NCI-H526 treated with DMSO at 0.1 percent for 48 hours (cell line): ENCODE measurements at regions not wholly inside any gene's neighbourhood (a gene's known extent, or its start where the extent isn't known, plus 50 kb on each side); places are given as distances from the start of the nearest gene placed in this dataset.
A peak's percentile ranks its signal among the peaks of the same experiment; 100 is the strongest.

Experiments used
- DNase-seq: peaks from one replicate; lab custom pipeline; 2025; lab: John Stamatoyannopoulos, UW

DNA sequence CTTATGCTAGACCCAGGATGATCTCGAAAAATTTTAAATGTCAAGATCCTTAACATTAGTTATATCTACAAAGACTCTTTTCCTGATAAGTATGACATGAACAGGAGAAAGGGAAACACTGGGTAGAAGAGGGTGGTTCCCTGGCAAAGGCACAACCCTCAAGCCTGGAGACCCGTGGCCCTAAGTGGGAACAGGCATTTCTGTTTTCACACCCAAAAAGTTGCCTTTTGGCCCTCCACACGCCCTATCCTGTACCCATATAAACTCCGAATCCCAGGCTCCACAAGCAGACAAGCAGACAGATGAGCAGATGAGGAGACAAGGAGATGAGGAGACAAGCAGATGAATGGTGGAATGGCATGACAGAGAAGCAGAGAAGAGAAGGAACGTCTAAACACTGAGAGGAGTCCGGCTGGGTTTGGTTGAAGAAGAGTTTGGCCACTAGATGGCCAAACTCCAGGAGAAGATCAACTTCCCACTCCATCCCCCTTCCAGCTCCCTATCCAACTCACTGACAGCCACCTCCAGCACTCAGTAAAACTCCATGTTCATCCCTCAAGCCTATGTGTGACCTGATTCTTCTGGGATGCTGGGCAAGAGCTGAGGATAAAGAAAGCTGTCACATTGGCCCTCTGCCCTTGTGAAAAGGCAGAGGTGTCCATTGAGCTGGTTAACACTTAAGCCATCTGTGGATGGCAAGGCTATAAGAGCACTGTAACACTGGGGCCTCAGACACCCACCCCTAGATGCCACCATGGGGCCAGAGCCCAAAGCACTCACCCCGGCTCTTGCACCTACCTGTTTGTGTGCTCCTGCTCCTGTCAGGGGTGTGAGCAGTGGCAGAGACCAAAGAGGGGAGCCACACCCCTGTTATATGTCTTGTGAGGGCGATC, 139.6 kb upstream of the FAM20A start:
- no peak for DNase-seq

DNA sequence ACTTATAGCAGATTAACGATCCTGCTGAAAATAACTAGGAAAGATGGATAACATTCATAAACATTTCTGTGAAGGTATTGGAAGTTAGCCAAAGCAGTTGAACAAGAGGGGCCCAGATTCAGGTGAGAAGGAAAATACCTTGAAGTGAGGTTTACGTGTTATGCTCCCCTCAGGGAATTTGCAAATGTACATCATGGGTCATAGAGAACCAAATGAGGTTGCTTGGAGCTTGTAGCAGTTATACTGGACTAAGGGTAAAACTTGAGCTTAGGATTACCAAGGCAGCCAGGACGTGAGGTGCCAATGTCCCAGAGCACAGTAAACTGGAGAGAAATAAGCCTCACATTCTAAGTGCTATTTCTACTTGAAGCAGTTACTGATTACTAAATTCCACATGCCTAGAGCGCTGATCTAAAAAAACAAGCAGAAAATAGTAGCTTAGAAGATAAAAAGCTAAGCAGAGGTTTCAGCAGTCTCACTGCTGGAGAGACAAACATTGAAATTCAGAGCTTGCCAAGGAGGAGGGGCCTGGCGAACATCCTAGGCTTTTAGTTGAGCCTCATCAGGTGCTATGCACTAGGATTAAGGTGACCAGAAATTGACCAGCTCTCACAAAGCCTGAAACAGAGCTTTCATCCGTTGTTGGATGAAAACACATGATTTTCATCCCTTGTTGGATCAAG, 136.7 kb upstream of the FAM20A start:
- peak; percentile 60 for DNase-seq

DNA sequence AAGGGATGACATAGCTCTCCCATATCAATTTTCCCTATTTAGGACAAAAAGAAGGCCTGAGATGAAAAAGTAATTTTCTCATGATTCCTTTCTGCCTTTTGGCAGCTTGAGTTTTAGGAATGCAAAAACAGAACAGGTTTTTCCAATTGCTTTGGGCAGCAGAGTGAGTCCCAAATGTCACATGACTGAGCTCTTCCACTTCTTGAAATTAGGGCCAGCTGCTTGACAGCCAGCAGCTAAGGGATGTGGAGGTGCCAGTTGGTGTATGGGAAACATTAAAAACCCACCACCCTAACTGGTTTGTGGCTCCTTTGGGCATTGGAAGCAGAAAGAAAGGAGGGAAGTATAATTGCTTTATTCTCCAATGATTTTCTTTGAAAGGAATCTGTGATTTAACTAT, 133.8 kb upstream of the FAM20A start:
- no peak for DNase-seq

DNA sequence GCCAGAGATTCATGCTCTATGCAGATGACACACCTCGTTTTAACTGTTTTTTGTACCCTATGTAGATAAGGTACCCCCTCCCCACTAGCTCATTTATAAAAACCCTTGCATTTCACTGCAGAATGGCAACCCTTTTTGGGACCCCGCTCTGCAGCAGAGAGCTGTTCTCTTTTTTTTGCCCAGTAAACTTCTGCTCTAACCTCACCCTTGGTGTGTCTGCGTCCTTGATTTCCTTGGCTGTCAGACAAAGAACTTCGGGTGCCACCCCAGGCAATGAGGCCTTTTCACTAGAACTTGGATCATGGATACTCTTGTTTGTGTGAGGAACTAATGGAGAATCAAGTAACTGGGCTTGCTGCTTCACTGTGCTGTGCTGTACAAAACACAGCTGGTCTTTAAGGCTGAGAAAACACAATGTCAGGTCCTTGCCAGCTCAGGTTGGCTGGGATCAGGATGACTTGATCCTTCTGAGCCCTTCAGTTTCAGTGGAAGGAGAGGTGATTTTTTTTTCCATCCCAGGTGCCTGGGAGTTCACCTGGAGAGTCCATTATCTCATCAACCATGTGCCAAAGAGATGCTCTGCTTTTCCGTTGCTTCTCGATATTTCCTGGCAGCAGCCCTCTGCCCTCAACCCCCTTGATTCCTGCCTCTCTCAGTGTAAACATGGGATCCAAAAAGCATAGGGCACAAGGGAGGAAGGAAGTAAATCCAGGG, 133.2 kb upstream of the FAM20A start:
- DNase-seq = no peak

DNA sequence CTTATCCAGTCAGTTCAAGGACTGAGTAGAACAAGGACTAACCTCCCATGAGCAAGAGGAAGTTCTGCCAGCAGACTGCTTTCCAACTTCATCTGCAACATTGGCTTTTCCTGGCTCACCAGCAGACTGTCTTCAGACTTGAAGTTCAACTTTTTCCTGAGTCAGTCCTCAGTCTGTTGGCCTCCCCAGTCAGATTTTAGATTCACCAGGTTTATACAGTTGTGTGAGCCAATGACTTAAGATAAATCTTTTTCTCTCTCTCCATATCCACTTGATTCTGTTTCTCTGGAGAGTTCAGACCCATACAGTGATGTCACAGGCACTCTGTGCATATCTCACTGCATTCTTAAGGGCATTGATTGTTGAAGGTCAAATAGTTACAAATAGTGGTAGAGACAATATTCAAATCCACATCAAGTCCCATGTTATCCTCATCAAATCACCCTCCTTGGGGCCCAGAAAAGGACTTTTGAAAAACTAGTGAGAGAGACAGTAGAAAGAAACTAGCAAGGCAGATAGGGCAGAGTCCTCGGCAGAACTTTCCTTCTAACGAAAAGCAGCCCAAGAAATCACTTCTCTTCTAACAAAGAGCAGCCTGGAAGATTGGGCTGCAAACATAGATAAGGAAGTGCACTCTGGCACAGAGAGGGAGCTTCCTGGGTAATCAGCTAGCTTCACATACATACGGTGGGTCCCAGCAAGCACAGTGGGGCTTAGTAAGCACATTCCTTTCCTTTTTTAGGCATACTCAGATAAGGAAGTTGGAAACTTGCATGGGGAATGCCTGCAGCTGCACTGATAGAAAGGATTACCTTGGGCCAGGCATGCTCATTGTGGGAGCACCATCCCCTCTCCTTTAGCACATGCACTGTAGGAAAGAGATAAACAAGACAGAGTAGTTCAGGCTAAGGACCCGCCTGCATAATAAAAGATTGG, 132.3 kb upstream of the FAM20A start:
- DNase-seq = no peak

- no peak for DNase-seq
Measured at GRCh38 chr17:68732301-68732749, 131.2 kb upstream of the FAM20A start.

DNA sequence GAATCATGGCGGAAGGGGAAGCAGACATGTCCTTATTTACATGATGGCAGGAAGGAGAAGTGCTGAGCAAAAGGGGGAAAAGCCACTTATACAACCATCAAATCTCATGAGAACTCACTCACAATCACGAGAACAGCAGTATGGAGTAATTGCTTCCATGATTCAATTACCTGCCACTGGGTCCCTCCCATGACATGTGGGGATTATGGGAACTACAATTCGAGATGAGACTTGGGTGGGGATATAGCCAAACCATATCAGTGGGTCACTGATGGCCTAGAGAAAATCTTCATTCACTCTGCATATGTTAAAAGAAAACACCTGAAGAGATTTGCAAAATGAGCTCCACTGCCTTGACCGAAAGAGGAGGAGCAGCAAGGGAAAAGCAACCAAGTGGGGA, 130.3 kb upstream of the FAM20A start:
- DNase-seq = no peak

DNA sequence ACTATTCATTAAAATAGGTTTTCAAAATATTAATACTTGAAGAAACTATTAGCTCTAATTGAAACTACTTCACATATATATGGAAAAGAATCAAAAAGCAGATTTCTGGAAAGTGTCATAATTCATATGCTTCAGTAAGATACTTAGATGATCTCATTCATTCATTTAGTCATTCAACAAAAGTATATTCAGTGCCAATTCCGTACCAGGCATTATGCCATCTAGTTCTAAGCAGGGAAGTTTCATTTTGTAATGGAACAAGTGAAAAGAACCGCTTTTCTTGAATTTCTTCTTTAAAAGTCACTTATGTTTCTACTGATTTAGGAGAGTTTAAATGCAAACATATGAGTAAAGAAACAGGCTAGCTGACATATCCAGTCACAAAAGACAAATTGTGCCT, 118.3 kb upstream of the FAM20A start:
- no peak for DNase-seq

DNA sequence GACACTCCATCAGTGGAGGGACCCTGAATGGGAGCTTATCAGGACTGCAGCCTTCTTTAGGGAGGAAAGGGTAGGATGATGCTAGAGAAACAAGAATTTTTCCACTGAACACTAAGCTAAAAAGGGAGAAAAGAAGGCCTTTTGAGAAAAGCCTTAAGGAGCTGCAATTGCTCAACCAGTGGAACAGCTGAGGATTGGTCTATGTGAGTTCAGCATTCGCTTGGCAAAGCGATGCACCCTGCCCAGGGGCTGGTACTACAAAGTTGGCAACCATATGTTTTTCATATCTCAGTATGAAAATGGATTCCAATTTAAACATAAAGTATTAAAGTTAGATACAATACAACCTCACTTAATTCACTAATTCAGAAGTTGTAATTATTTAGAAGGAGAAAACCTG, 117.8 kb upstream of the FAM20A start:
- DNase-seq = no peak

GRCh38 chr17:68718465-68718864, 117.3 kb upstream of the FAM20A start:
- no peak for DNase-seq

DNA sequence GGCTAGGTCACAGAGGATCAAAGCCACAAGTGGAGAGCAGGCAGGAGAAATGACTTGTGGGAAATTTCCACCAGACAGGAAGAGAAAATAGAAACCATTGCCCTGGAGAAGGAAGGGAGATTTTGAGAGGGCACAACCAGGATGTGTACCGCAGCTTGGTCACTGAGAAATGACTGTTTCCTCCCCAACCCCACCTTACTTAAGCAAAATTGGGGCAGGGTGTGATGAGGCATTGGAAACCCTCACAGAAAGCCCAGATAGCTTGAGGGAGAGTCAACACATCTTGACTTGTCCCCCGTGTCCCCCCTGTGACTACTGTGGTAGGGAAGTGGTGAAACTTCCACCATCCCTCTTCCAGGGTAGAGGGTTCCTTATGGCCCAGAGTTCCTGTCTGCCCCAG, 113.5 kb upstream of the FAM20A start:
- no peak for DNase-seq

- DNase-seq = no peak
Measured at GRCh38 chr17:68711858-68712257, 110.7 kb upstream of the FAM20A start.

GRCh38 chr17:68710976-68711375, 109.8 kb upstream of the FAM20A start:
- DNase-seq = no peak

- no peak for DNase-seq
Measured at GRCh38 chr17:68710035-68710780, 109.0 kb upstream of the FAM20A start.

DNA sequence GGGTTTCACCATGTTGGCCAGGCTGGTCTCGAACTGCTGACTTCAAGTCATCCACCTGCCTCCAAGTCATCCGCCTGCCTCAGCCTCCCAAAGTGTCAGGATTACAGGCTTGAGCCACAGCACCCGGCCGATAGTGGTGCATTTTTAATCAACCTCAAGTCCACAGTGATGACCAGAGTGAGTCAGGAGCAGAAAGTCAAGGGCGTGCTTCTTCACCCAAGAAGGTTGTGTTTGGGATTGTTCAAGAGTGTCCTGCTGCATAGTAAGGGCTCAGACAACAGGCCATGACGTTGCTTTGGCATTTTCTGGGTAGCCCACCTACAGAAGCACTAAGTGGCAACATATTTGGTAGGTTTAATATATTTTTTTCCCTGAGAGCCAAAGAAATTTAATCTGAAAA, 108.3 kb upstream of the FAM20A start:
- no peak for DNase-seq

- DNase-seq = no peak
Measured at GRCh38 chr17:68707031-68707430, 105.9 kb upstream of the FAM20A start.

GRCh38 chr17:68706356-68706920, 105.3 kb upstream of the FAM20A start:
- no peak for DNase-seq

DNA sequence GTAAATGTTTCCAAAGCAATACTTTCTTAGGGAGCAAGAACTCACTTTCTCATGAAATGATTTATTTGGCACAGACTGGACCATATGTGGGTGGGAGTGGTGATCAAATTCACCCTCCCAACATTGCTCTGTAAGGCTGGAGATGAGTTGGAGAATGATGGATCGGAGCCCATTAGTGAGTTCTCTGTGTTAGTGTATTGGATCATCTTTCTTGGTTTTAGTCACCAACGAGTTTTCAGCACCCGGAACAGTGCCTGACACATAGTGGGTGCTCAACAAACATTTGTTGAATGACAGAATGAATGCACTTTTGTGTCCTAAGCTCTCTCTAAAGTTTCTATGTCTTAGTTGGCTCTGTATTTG, 104.5 kb upstream of the FAM20A start:
- no peak for DNase-seq

DNA sequence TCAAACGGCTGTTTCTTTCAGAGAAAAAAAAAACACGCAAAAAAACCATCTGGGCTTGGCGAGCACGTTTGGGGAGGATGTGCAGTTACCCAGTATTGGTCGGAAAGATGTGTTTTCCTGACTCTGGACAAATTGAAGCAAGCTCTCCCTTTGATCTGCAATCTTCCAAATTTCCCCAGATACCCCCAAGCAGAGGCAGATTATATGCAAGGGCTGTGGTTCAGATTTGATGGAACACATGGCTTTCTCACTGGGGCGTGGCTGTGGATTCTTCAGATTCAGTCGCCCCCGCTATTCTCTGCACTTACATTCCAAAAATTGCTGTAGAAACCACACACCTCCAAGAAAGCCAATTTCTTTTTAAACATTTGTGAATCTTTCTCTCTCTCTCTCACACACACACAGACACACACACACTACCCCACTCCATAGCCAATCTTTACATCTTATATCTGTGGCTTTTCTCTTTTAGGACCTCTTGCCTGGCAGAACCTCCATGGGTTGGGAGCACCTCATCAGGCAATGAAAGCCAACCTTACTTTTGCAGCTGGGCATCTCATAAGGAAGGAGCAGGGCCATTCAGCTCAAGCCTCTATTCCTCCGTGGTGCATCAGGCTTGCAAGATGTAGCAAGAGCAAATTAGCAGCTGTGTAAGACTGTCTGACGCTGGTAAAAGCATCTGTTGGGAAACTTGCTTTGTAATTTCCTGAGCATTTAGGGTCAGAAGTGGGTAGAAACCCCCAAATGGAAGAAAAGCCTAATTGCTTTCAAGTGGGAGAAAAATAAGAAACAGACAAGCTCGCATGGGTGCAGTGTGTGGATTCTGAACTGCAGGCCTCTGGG, 103.9 kb upstream of the FAM20A start:
- no peak for DNase-seq

DNA sequence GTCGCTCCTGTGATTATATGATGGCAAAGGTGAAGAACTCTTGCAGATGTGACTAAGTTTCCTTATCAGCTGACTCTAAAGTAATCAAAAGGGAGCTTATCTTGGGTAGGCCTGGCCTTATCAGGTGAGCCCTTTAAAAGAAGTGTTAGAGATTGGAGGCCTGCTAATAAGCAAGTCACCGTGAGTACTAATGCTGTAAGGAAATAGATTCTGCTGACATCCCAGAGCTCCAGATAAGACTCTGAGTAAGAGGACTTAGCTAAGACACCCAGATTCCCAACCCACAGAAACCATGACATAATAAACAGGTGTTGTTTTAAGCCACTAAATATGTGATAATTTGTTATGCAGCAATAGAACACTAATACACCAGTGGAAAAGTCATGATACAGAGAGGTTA, 99.9 kb upstream of the FAM20A start:
- no peak for DNase-seq
